Astrocyte (in vitro differentiated cells and primary cell): ENCODE measurements at regions not wholly inside any gene's neighbourhood (a gene's known extent, or its start where the extent isn't known, plus 50 kb on each side); places are given as distances from the start of the nearest gene placed in this dataset.

Experiments used
- DNase-seq: peaks from one replicate; pipeline ENCODE4 v3.0.0-alpha.2; 2010; ENCODE audit warnings: low read depth
- FAIRE-seq: peaks from 2 replicates; lab custom pipeline; 2011; peaks lifted over from hg19 to GRCh38; lab: Jason Lieb, UNC
- H2AFZ ChIP-seq: 2 replicates; pipeline ENCODE4 v1.6.0; 2012; ENCODE audit warnings: low read depth, low read length, inconsistent platforms
- H3K27ac ChIP-seq: 2 replicates; pipeline ENCODE4 v1.5.1; 2011; ENCODE audit warnings: low read depth, low read length, inconsistent platforms
- H3K27me3 ChIP-seq: 2 replicates; pipeline ENCODE4 v1.6.0; 2011; ENCODE audit warnings: low read length, inconsistent platforms; ENCODE audit not compliant: insufficient read depth
- H3K36me3 ChIP-seq: 2 replicates; pipeline ENCODE4 v1.5.1; 2011; ENCODE audit warnings: low read length, inconsistent platforms; ENCODE audit not compliant: insufficient read depth
- H3K4me1 ChIP-seq: 2 replicates; pipeline ENCODE4 v1.5.1; 2011; ENCODE audit warnings: low read length, inconsistent platforms; ENCODE audit not compliant: insufficient read depth
- H3K4me2 ChIP-seq: 2 replicates; pipeline ENCODE4 v1.6.0; 2012; ENCODE audit warnings: low read length, inconsistent platforms
- H3K4me3 ChIP-seq: 2 replicates; pipeline ENCODE4 v1.5.1; 2011; ENCODE audit warnings: low read depth, mild to moderate bottlenecking, low read length, inconsistent platforms; ENCODE audit not compliant: insufficient read depth
- H3K79me2 ChIP-seq: 2 replicates; pipeline ENCODE4 v1.6.0; 2012; ENCODE audit warnings: mild to moderate bottlenecking, low read length, inconsistent platforms; ENCODE audit not compliant: insufficient read depth
- H3K9ac ChIP-seq: 2 replicates; pipeline ENCODE4 v1.6.0; 2012; ENCODE audit warnings: mild to moderate bottlenecking, low read length, inconsistent platforms
- H3K9me3 ChIP-seq: 2 replicates; pipeline ENCODE4 v1.5.1; 2012; ENCODE audit warnings: low read depth, mild to moderate bottlenecking, low read length, inconsistent platforms; ENCODE audit not compliant: insufficient read depth
- H4K20me1 ChIP-seq: 2 replicates; pipeline ENCODE4 v1.6.0; 2012; ENCODE audit warnings: low read length, inconsistent platforms; ENCODE audit not compliant: insufficient read depth
- H3K27ac Mint-ChIP-seq: one replicate; pipeline ENCODE4 v1.8.0; 2021; ENCODE audit warnings: mild to moderate bottlenecking, mixed read lengths; ENCODE audit not compliant: unreplicated experiment
- H3K27me3 Mint-ChIP-seq: one replicate; pipeline ENCODE4 v1.8.0; 2021; ENCODE audit warnings: low read depth, mixed read lengths; ENCODE audit not compliant: unreplicated experiment
- H3K36me3 Mint-ChIP-seq: one replicate; pipeline ENCODE4 v1.8.0; 2021; ENCODE audit warnings: low read depth, mixed read lengths; ENCODE audit not compliant: unreplicated experiment
- H3K4me1 Mint-ChIP-seq: one replicate; pipeline ENCODE4 v1.8.0; 2021; ENCODE audit warnings: low read depth, mixed read lengths; ENCODE audit not compliant: unreplicated experiment
- H3K4me3 Mint-ChIP-seq: one replicate; pipeline ENCODE4 v1.8.0; 2021; ENCODE audit warnings: mild to moderate bottlenecking, moderate library complexity, mixed read lengths; ENCODE audit not compliant: unreplicated experiment
- H3K9me3 Mint-ChIP-seq: one replicate; pipeline ENCODE4 v1.8.0; 2021; ENCODE audit warnings: mild to moderate bottlenecking, mixed read lengths; ENCODE audit not compliant: unreplicated experiment
- CTCF ChIP-seq: IDR thresholded peaks from 2 replicates; pipeline ENCODE4 v1.5.1; 2011; ENCODE audit warnings: low read depth, mild to moderate bottlenecking, inconsistent platforms, low read length, moderate library complexity; ENCODE audit not compliant: insufficient read depth
- EZH2 ChIP-seq: IDR thresholded peaks from 2 replicates; pipeline ENCODE4 v1.6.1; 2012; ENCODE audit warnings: mild to moderate bottlenecking, low read length, inconsistent platforms; ENCODE audit not compliant: insufficient read depth

GRCh38 chr20:56088375-56088774 is 83.1 kb upstream of the CBLN4 start:
- DNase-seq (no peak), FAIRE-seq (no peak)
- Histone ChIP-seq H3K27ac (no peak overlapping the region), H3K9ac (no peak overlapping the region), H3K79me2 (no peaks in the 10 kb centered on the region), H3K4me1 (no peaks in the 10 kb centered on the region), H3K4me2 (no peak overlapping the region), H4K20me1 (no peaks in the 10 kb centered on the region), H3K36me3 (no peaks in the 10 kb centered on the region), H3K27me3 (no peaks in the 10 kb centered on the region), H3K9me3 (no peaks in the 10 kb centered on the region), H2AFZ (no peak overlapping the region), H3K4me3 (no peak overlapping the region)
- H3K9me3 Mint-ChIP-seq = peaks cover 6% of the 10 kb centered on the region
- H3K27me3 Mint-ChIP-seq = no peaks in the 10 kb centered on the region
- H3K27ac Mint-ChIP-seq = no peak overlapping the region
- no peak overlapping the region for H3K4me3 Mint-ChIP-seq
- no peaks in the 10 kb centered on the region for H3K4me1 Mint-ChIP-seq
- no peaks in the 10 kb centered on the region for H3K36me3 Mint-ChIP-seq
- TF ChIP-seq EZH2 (no peak), CTCF (no peak)

- Histone ChIP-seq H3K4me1 (no peaks in the 10 kb centered on the region), H3K4me3 (no peak overlapping the region), H3K27ac (no peak overlapping the region), H2AFZ (no peak overlapping the region), H3K4me2 (no peak overlapping the region), H3K36me3 (no peaks in the 10 kb centered on the region), H3K79me2 (no peaks in the 10 kb centered on the region), H4K20me1 (no peaks in the 10 kb centered on the region), H3K27me3 (no peaks in the 10 kb centered on the region), H3K9ac (no peak overlapping the region), H3K9me3 (no peaks in the 10 kb centered on the region)
- no peak for FAIRE-seq
- Mint-ChIP-seq H3K4me3 (no peak overlapping the region), H3K9me3 (peaks cover 10% of the 10 kb centered on the region), H3K27me3 (no peaks in the 10 kb centered on the region), H3K36me3 (no peaks in the 10 kb centered on the region), H3K27ac (no peak overlapping the region), H3K4me1 (no peaks in the 10 kb centered on the region)
- no peak for TF ChIP-seq CTCF
- no peak for TF ChIP-seq EZH2
- DNase-seq = no peak
Measured at GRCh38 chr20:56091628-56092234, 86.4 kb upstream of the CBLN4 start.

DNA sequence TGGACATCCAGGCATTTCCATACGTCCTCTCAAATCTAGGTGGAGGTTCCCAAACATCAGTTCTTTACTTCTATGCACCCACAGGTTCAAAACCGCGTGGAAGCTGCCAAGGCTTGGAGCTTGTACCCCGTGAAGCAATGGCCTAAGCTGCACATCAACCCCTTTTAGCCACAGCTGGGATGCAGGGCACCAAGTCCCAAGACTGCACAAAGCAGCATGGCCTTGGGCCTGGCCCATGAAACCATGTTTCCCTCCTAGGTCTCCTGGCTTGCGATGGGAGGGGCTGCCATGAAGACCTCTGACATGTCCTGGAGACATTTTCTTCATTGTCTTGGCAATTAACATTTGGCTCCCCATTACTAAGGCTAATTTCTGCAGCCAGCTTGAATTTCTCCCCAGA is 88.9 kb upstream of the CBLN4 start:
- TF ChIP-seq EZH2 = no peak
- TF ChIP-seq CTCF = no peak
- no peaks in the 10 kb centered on the region for H3K36me3 ChIP-seq
- H3K27ac ChIP-seq = no peak overlapping the region
- H3K4me1 ChIP-seq = no peaks in the 10 kb centered on the region
- no peak overlapping the region for H2AFZ ChIP-seq
- no peaks in the 10 kb centered on the region for H3K79me2 ChIP-seq
- no peaks in the 10 kb centered on the region for H3K4me1 Mint-ChIP-seq
- no peaks in the 10 kb centered on the region for H3K27me3 ChIP-seq
- no peak for FAIRE-seq
- H3K4me2 ChIP-seq = no peak overlapping the region
- no peak overlapping the region for H3K27ac Mint-ChIP-seq
- H3K9ac ChIP-seq = no peak overlapping the region
- no peaks in the 10 kb centered on the region for H3K36me3 Mint-ChIP-seq
- peaks cover 6% of the 10 kb centered on the region for H3K9me3 Mint-ChIP-seq
- H3K27me3 Mint-ChIP-seq = no peaks in the 10 kb centered on the region
- H3K9me3 ChIP-seq = peaks cover 4% of the 10 kb centered on the region
- no peak overlapping the region for H3K4me3 Mint-ChIP-seq
- DNase-seq = no peak
- H4K20me1 ChIP-seq = no peaks in the 10 kb centered on the region
- no peak overlapping the region for H3K4me3 ChIP-seq
